GM21367 (cell line): ENCODE measurements at regions not wholly inside any gene's neighbourhood (a gene's known extent, or its start where the extent isn't known, plus 50 kb on each side); places are given as distances from the start of the nearest gene placed in this dataset.

Source experiments
- ATAC-seq: cut with Tn5 transposase; IDR thresholded peaks from one replicate; pipeline ENCODE4 v1.9.1; 2021; ENCODE audit not compliant: unreplicated experiment

GRCh38 chr10:78756604-78757343 is 312.0 kb upstream of the ZMIZ1 start:
- ATAC-seq = no peak

DNA sequence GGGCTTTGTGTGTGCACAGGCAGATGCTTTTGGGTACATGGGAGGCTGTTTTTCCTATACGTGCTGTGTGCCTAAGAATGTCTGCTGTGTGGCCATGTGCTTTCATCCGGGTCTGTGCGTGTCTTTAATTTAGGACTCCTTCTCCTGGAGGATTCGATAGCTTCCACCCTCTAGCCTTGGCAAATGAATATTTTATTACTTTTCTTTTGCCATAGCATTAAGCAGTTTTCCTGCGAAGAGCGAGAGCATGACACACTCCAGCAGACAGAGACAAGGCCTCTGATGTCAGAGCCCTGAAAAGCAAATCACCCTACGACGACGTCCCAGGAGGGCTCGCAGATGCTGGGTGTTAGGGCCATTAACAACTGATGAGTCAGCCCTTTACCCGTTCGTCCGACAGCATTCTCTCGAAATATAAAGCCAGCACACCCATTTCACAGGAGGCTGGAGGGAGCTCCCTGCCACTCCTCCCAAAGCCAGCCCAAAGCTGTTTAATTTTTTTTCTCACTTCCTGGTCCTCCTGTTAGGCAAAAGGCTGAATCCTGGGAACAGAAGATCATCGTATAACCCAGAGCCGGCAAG is 311.3 kb upstream of the ZMIZ1 start:
- no peak for ATAC-seq

- no peak for ATAC-seq
Observed at GRCh38 chr10:78758176-78758575, 310.6 kb upstream of the ZMIZ1 start.

DNA sequence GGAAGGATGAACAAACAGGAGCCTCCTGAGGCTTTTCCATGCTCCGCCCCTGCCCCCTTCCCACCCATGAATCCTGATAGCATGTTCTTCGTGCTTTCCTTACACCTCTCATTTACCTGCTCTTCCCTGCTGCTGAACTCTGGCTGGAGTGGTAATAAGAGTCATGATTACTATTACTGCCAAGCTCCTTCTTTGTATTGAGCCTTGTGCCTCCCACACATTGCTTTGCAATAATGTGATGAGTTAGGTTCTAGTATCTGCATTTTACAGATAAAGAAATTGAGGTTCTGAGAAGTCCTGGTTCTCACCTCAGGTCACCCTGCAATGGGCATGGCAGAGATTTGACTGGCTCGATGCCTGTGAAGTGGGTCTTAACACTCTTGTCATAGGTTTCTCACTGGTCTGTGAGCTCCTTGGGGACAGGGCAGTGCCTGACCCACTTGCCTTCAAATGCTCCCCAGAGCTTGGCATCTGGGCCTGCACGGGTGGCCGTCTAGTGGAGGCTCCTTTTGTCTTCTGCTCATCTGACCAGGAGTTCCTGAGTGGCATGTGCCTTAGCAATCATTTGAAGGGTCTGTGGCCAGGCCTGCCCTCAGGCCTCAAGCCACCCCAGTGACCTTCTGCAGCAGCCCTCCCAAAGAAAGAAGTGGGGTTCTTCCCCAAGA is 309.2 kb upstream of the ZMIZ1 start:
- ATAC-seq = no peak

DNA sequence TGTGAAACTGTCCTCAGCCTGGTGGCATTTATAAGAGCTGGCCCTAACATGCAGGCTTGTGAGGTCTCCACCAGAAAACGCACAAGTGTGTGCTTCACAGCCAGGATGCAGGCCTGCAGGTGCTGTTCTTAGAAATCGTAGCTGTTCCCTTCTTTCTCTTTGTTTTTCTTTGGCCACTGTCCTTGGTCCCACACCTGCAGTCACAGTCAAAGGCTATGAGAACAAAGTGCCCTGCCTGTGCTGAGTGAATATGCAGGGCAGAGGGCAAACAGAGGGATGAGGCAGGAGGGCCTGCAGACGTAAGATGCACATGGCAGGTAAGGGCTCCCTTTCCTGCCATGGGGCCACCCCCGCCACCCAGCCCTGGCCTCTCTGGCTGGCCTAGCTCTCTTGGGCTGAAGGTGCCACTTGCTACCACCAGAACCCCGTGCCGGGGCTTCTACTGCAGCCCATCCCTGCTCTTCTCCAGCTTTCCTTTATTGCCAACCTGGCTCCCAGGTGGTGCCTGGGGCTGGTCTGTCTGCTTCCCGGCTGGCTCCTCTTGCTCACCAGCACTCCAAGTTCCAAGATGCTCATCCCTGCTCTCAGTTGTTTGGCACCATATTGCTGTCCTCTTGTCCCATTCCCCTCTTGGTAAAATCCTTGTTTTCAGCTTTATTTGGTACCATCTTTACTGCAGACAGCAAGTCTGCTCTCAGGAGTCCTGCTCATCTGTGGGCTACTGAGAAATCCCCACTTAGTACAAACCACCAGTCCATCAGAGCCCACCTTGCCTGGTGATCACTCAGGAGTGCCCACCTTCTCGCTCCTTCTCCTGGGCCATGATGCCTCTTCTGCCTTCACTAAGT is 308.1 kb upstream of the ZMIZ1 start:
- ATAC-seq = no peak

DNA sequence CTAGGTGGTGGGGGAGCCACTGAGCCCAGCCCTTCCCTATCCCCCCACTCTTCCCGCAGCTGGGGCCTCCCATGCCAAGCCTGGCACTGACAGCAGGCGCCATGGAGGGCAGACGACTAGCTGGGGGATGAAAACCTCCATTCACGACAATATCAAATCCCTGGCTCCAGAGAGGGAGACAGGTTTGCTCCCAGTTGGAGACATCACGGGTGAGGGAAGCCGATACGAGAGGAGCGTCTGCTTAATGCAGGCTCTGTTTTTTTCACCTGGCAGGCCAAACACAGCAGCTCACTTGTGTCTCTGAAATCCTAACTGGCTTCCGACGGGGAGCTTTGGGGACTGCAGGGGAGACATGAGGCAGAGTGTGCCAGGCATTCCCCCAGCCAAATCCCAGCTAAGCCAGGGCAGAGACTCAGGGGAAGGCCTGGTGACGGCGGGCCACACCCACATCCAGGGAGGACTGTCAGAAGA is 307.4 kb upstream of the ZMIZ1 start:
- ATAC-seq = no peak

- ATAC-seq = no peak
Observed at GRCh38 chr10:78762086-78762630, 306.6 kb upstream of the ZMIZ1 start.

DNA sequence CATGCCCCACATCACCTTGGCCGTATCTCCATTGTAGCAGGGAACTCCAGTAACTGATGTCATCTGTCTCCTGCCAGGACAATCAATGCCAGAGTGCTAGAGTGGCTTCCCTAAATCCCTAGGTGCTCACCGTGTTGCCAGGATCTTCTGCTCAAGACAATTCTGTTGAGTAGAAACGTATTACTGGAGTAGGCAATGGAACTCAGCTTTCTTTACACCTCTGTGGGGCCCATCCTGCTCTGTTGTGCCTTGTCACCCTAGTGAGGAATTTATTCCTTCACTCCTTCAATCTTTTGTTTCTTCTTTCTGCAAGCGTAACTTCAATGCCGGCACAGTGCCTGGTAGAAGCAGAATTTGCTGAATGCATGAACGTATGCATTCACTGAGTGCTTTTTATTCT is 305.5 kb upstream of the ZMIZ1 start:
- no peak for ATAC-seq

- ATAC-seq = no peak
Observed at GRCh38 chr10:78763651-78764395, 304.9 kb upstream of the ZMIZ1 start.

- no peak for ATAC-seq
Observed at GRCh38 chr10:78764436-78764835, 304.3 kb upstream of the ZMIZ1 start.

DNA sequence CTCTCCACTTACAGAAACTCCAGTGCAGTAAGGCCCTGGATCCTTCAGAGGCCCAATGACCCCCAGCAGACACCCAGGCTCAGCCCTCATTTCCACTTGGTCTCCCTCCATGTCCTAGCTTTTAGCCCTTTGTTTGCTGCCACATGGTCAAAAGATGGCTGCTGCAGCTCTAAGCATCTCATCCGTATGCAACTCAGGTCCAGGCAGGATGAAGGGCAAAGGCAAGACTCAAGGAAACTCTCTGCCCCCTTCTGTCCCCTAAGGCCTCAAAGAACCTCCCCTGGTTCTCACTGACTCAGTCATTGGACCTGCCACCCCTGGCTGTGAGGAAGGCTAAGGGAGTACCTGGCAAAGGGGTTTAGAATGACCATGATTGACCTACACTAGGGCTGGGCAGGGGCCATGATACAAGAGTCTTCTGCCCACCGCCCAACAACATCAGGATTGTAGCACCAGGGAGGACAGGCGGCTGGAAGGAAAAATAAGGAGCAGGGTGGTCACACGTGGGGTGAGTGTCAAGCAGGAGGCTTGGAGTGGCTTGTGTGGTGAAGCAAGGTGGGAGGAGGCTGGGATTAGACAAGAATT is 303.8 kb upstream of the ZMIZ1 start:
- no peak for ATAC-seq

- ATAC-seq = no peak
Observed at GRCh38 chr10:78765726-78766335, 302.9 kb upstream of the ZMIZ1 start.

DNA sequence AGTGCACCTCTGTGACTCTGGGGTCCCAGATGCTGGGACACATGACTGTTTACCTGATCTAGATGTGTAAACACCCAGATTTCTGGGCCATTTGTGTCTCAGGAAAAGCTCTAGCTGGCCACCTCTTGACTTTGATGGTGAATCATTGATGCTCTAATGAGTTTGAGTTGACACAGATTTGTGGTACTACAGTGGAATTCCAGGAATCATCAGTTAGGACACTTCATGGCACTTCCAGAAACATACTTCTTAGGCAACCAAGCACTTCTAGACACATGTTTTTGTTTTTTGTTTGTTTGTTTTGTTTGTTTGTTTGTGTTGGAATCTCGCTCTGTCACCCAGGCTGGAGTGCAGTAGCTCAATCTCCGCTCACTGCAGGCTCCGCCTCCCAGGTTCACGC is 302.2 kb upstream of the ZMIZ1 start:
- no peak for ATAC-seq

- no peak for ATAC-seq
Observed at GRCh38 chr10:78768041-78768835, 300.5 kb upstream of the ZMIZ1 start.

- ATAC-seq = no peak
Observed at GRCh38 chr10:78768876-78769275, 299.9 kb upstream of the ZMIZ1 start.

DNA sequence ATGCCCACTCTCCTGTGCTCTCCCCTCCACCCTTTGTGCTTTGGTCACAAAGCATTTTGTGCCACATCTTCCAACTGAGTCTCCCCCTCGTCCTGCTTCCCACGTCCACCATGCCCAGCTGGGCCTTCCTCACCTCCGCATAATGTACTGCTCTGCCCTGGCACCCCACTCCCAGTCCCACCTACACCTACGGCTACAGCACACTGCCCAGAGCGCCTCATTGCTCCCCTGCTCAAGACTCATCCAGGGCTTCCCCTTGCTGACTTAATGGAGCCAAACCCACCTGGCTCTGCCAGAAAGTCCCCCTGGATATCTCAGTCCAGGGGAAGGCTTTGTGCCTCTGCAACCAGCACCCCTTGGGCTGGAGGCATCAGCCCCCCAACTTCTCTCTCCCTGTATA is 299.2 kb upstream of the ZMIZ1 start:
- no peak for ATAC-seq

- ATAC-seq = no peak
Observed at GRCh38 chr10:78770167-78771090, 298.3 kb upstream of the ZMIZ1 start.

- ATAC-seq = no peak
Observed at GRCh38 chr10:78771260-78771659, 297.5 kb upstream of the ZMIZ1 start.
